IMR-90 (cell line): ENCODE measurements at regions not wholly inside any gene's neighbourhood (a gene's known extent, or its start where the extent isn't known, plus 50 kb on each side); places are given as distances from the start of the nearest gene placed in this dataset.
A peak's percentile ranks its signal among the peaks of the same experiment; 100 is the strongest.

ENCODE experiments used
- ATAC-seq: fragments of 200-7000 bp; cut with Tn5 transposase; 2 replicates; pipeline ENCODE4 v1.9.1; 2020; ENCODE audit warnings: low read depth, mild to moderate bottlenecking, moderate library complexity
- BruUV-seq: library from RNA; stranded (reverse); fragments of 400-500 nt; replicated peaks from 2 replicates; lab custom pipeline; 2021; lab: Mats Ljungman, UMichigan
- CTCF ChIA-PET: fragments of 300-600 bp; formaldehyde crosslinking; extraction: SDS; loops from one replicate; lab custom pipeline; 2021; ENCODE audit warnings: antibody characterized with exemption; lab: Yijun Ruan, JAX
- POLR2A ChIA-PET: fragments of 300-600 bp; sonication (Branson Sonifier 250); formaldehyde crosslinking; loops from one replicate; lab custom pipeline; 2022; ENCODE audit warnings: antibody characterized with exemption; ENCODE audit not compliant: unreplicated experiment; lab: Charles Lee
- DNase-seq: peaks from one replicate; pipeline ENCODE4 v3.0.0; 2013
- H2AFZ ChIP-seq: replicated peaks from 2 replicates; pipeline ENCODE3; 2013; ENCODE audit warnings: low read length, mild to moderate bottlenecking; ENCODE audit not compliant: poor library complexity
- H2AK5ac ChIP-seq: 2 replicates; pipeline ENCODE4 v1.6.1; 2013; ENCODE audit warnings: low read depth, low read length, inconsistent platforms
- H2AK9ac ChIP-seq: replicated peaks from 2 replicates; pipeline ENCODE3; 2013; ENCODE audit warnings: mild to moderate bottlenecking, low read depth, low read length, moderate library complexity; ENCODE audit not compliant: poor library complexity
- H2BK120ac ChIP-seq: 2 replicates; pipeline ENCODE4 v1.6.1; 2013; ENCODE audit warnings: low read depth, low read length, inconsistent platforms
- H2BK15ac ChIP-seq: 3 replicates; pipeline ENCODE4 v1.6.1; 2013; ENCODE audit warnings: low read depth, low read length, inconsistent platforms
- H2BK20ac ChIP-seq: 2 replicates; pipeline ENCODE4 v1.6.1; 2013; ENCODE audit warnings: low read depth, mild to moderate bottlenecking, inconsistent platforms, low read length, moderate library complexity
- H2BK5ac ChIP-seq: 2 replicates; pipeline ENCODE4 v1.6.1; 2013; ENCODE audit warnings: mild to moderate bottlenecking, low read depth, low read length, inconsistent platforms; ENCODE audit not compliant: poor library complexity, severe bottlenecking
- H3K14ac ChIP-seq: replicated peaks from 2 replicates; pipeline ENCODE4 v1.6.1; 2013; ENCODE audit warnings: low read depth, low read length, inconsistent platforms
- H3K18ac ChIP-seq: 2 replicates; pipeline ENCODE4 v1.6.1; 2013; ENCODE audit warnings: low read depth, low read length, control low read depth
- H3K23ac ChIP-seq: 2 replicates; pipeline ENCODE4 v1.6.1; 2013; ENCODE audit warnings: low read depth, low read length, inconsistent platforms
- H3K27ac ChIP-seq: 2 replicates; pipeline ENCODE4 v1.5.1; 2013; ENCODE audit warnings: mild to moderate bottlenecking, control low read depth, low read length; ENCODE audit not compliant: insufficient read depth
- H3K27me3 ChIP-seq: 2 replicates; pipeline ENCODE4 v1.6.1; 2013; ENCODE audit warnings: low read length; ENCODE audit not compliant: control insufficient read depth, insufficient read depth
- H3K36me3 ChIP-seq: 2 replicates; pipeline ENCODE4 v1.6.1; 2013; ENCODE audit warnings: low read length, mixed read lengths; ENCODE audit not compliant: control insufficient read depth, insufficient read depth
- H3K4ac ChIP-seq: 2 replicates; pipeline ENCODE4 v1.6.1; 2013; ENCODE audit warnings: low read depth, low read length, inconsistent platforms
- H3K4me1 ChIP-seq: 2 replicates; pipeline ENCODE4 v1.6.1; 2013; ENCODE audit warnings: low read length, mixed read lengths; ENCODE audit not compliant: control insufficient read depth, insufficient read depth
- H3K4me2 ChIP-seq: 2 replicates; pipeline ENCODE4 v1.6.1; 2013; ENCODE audit warnings: low read depth, mild to moderate bottlenecking, control low read depth, low read length, moderate library complexity
- H3K4me3 ChIP-seq: 2 replicates; pipeline ENCODE4 v1.5.1; 2013; ENCODE audit warnings: low read depth, mild to moderate bottlenecking, control low read depth, low read length, moderate library complexity; ENCODE audit not compliant: insufficient read depth
- H3K56ac ChIP-seq: 2 replicates; pipeline ENCODE4 v1.6.1; 2013; ENCODE audit warnings: low read length, inconsistent platforms; ENCODE audit not compliant: insufficient read depth; ENCODE audit errors: extremely low read depth
- H3K79me1 ChIP-seq, 2 experiments: 2 replicates each; pipeline ENCODE4 v1.6.1; 2013; ENCODE audit warnings: low read length in 2 of 2, inconsistent platforms in 1 of 2, low read depth in 1 of 2
- H3K9ac ChIP-seq: 2 replicates; pipeline ENCODE4 v1.6.1; 2013; ENCODE audit warnings: low read depth, low read length, control low read depth
- H3K9me1 ChIP-seq: 2 replicates; pipeline ENCODE4 v1.6.1; 2013; ENCODE audit warnings: low read length, inconsistent platforms; ENCODE audit not compliant: insufficient read depth
- H3K9me3 ChIP-seq: 2 replicates; pipeline ENCODE4 v1.6.1; 2013; ENCODE audit warnings: low read length; ENCODE audit not compliant: control insufficient read depth, insufficient read depth
- H4K20me1 ChIP-seq: 2 replicates; pipeline ENCODE4 v1.6.1; 2013; ENCODE audit warnings: low read length, inconsistent platforms; ENCODE audit not compliant: insufficient read depth
- H4K5ac ChIP-seq: 2 replicates; pipeline ENCODE4 v1.6.1; 2013; ENCODE audit warnings: mild to moderate bottlenecking, low read depth, low read length, control low read depth
- H4K8ac ChIP-seq, 2 experiments: 2 replicates each; pipeline ENCODE4 v1.6.1; 2013; ENCODE audit warnings: low read depth in 2 of 2, low read length in 2 of 2, control low read depth in 1 of 2, inconsistent platforms in 1 of 2
- H4K91ac ChIP-seq: 2 replicates; pipeline ENCODE4 v1.6.1; 2013; ENCODE audit warnings: low read depth, low read length, inconsistent platforms; ENCODE audit not compliant: insufficient read depth
- BHLHE40 ChIP-seq: fragments of 150-350 bp; IDR thresholded peaks from 2 replicates; pipeline ENCODE4 v1.6.1; 2016; ENCODE audit warnings: mild to moderate bottlenecking, low read depth, low read length
- CEBPB ChIP-seq: IDR thresholded peaks from 2 replicates; pipeline ENCODE4 v1.6.1; 2012; ENCODE audit warnings: low read depth, low read length, improper control_type of control experiment
- CHD1 ChIP-seq: IDR thresholded peaks from 2 replicates; pipeline ENCODE4 v1.6.1; 2012; ENCODE audit warnings: low read depth, low read length, improper control_type of control experiment
- CTCF ChIP-seq: conservative IDR thresholded peaks from 2 replicates; pipeline ENCODE4 v1.5.1; 2012; ENCODE audit warnings: mild to moderate bottlenecking, low read depth, low read length, improper control_type of control experiment
- ELK1 ChIP-seq: fragments of 150-350 bp; IDR thresholded peaks from 2 replicates; pipeline ENCODE4 v1.6.1; 2016; ENCODE audit warnings: low read depth, mild to moderate bottlenecking, low read length, moderate library complexity, borderline replicate concordance
- FOS ChIP-seq: fragments of 150-350 bp; IDR thresholded peaks from 2 replicates; pipeline ENCODE4 v1.6.1; 2016; ENCODE audit warnings: low read depth, low read length
- MAFK ChIP-seq: IDR thresholded peaks from 2 replicates; pipeline ENCODE4 v1.6.1; 2012; ENCODE audit warnings: low read depth, low read length, improper control_type of control experiment
- MAZ ChIP-seq: IDR thresholded peaks from 2 replicates; pipeline ENCODE4 v1.6.1; 2012; ENCODE audit warnings: low read depth, mild to moderate bottlenecking, low read length, improper control_type of control experiment, moderate library complexity, borderline replicate concordance
- MXI1 ChIP-seq: IDR thresholded peaks from 2 replicates; pipeline ENCODE4 v1.6.1; 2012; ENCODE audit warnings: low read depth, mild to moderate bottlenecking, low read length, moderate library complexity, borderline replicate concordance
- NFE2L2 ChIP-seq: fragments of 150-350 bp; IDR thresholded peaks from 2 replicates; pipeline ENCODE4 v1.6.1; 2016; ENCODE audit warnings: low read depth, mild to moderate bottlenecking, low read length
- POLR2A ChIP-seq: IDR thresholded peaks from 2 replicates; pipeline ENCODE4 v1.6.1; 2012; ENCODE audit warnings: mild to moderate bottlenecking, low read depth, low read length
- RAD21 ChIP-seq: IDR thresholded peaks from 2 replicates; pipeline ENCODE4 v1.6.1; 2012; ENCODE audit warnings: low read length, improper control_type of control experiment
- RCOR1 ChIP-seq: IDR thresholded peaks from 2 replicates; pipeline ENCODE4 v1.6.1; 2012; ENCODE audit warnings: mild to moderate bottlenecking, low read length, improper control_type of control experiment; ENCODE audit not compliant: insufficient replicate concordance
- RFX5 ChIP-seq: IDR thresholded peaks from 2 replicates; pipeline ENCODE4 v1.8.0; 2012; ENCODE audit warnings: low read depth, mild to moderate bottlenecking, low read length, moderate library complexity
- SMC3 ChIP-seq: fragments of 150-350 bp; IDR thresholded peaks from 2 replicates; pipeline ENCODE4 v1.6.1; 2016; ENCODE audit warnings: low read depth, mild to moderate bottlenecking, antibody characterized with exemption, low read length, moderate library complexity
- USF2 ChIP-seq: fragments of 150-350 bp; IDR thresholded peaks from 2 replicates; pipeline ENCODE4 v1.6.1; 2017; ENCODE audit warnings: mild to moderate bottlenecking, antibody characterized with exemption, low read length, low read depth
- WGBS, 2 experiments: methylation state at CpG; one replicate each; pipeline versions ENCODE4 v1.1.5 to v1.1.7; 2013; ENCODE audit warnings: missing lambda C conversion rate in 2 of 2; ENCODE audit not compliant: insufficient read length in 1 of 2; ENCODE audit errors: extremely low coverage in 2 of 2; 5-methylcytosine and 5-hydroxymethylcytosine counted together
- dilution Hi-C: fragments of 300-500 bp; cut with HindIII; formaldehyde crosslinking; loops from one replicate; pipeline ENCODE4 v1.14.3; 2018; ENCODE audit warnings: low sequenced_read_pairs; ENCODE audit not compliant: unreplicated experiment
- in situ Hi-C: fragments of 300-500 bp; cut with MboI; formaldehyde crosslinking; loops from 3 replicates; pipeline ENCODE4 v1.14.3; 2019; ENCODE audit warnings: low sequenced_read_pairs, inconsistent platforms, mixed read lengths
- intact Hi-C: fragments of 100-400 bp; cut with micrococcal nuclease; formaldehyde crosslinking; loops from 2 replicates; pipeline ENCODE4 v1.10.0; 2022

GRCh38 chr16:59067205-59067604, 333.1 kb upstream of the GOT2 start:
- Histone ChIP-seq H2AK9ac (no peak overlapping the region), H3K4me3 (no peak overlapping the region), H3K23ac (no peak overlapping the region), H3K4ac (no peak overlapping the region), H3K9me3 (peaks cover 5% of the 10 kb centered on the region), H4K20me1 (no peaks in the 10 kb centered on the region), H2AK5ac (no peak overlapping the region), H2BK5ac (no peak overlapping the region), H3K36me3 (no peaks in the 10 kb centered on the region), H2AFZ (no peak overlapping the region), H3K18ac (no peak overlapping the region; the same call in 1 of the 2 replicates), H3K27ac (no peak overlapping the region), H3K9me1 (no peaks in the 10 kb centered on the region), H3K9ac (no peak overlapping the region), H3K56ac (no peak overlapping the region), H2BK120ac (no peak overlapping the region), H3K14ac (no peak overlapping the region), H3K4me1 (no peaks in the 10 kb centered on the region), H2BK20ac (no peak overlapping the region), H2BK15ac (no peak overlapping the region), H4K8ac (no peak overlapping the region), H3K79me1 (no peaks in the 10 kb centered on the region), H3K27me3 (no peaks in the 10 kb centered on the region), H4K5ac (no peak overlapping the region), H3K4me2 (no peak overlapping the region), H4K91ac (no peak overlapping the region)
- no TSS peak for BruUV-seq
- TF ChIP-seq CEBPB, result no peak
- no peak for TF ChIP-seq NFE2L2
- no peak for TF ChIP-seq RFX5
- TF ChIP-seq RAD21, result no peak
- TF ChIP-seq SMC3, result no peak
- no peak for TF ChIP-seq ELK1
- no peak for TF ChIP-seq CTCF
- no peak for TF ChIP-seq RCOR1
- no peak for TF ChIP-seq POLR2A
- no peak for TF ChIP-seq MAFK
- no peak for TF ChIP-seq MXI1
- TF ChIP-seq CHD1, result no peak
- TF ChIP-seq BHLHE40, result no peak
- no peak for TF ChIP-seq USF2
- TF ChIP-seq MAZ, result no peak
- no peak for TF ChIP-seq FOS
- in situ Hi-C loops, result no loop called here
- CTCF ChIA-PET, result interaction anchor here (0.5 kb wide), 1 partner anchor 161 kb away, joined by 3 read pairs; no protein-coding TSS in a partner anchor
- WGBS, 2 experiments, result 43% methylated on average over 1 of the region's 1 CpG; no CpG with 5 or more reads in 1 of the 2 experiments
- POLR2A ChIA-PET, result no interaction called here
- ATAC-seq (no peak), DNase-seq (peak; percentile 13)
- intact Hi-C loops, result no loop called here
- dilution Hi-C loops, result no loop called here
